Epithelial cell of proximal tubule (primary cell): ENCODE measurements at regions not wholly inside any gene's neighbourhood (a gene's known extent, or its start where the extent isn't known, plus 50 kb on each side); places are given as distances from the start of the nearest gene placed in this dataset.
"Not testable (repeated sequence)": the region's sequence is repeated elsewhere in the genome, so short reads cannot be mapped to it uniquely, and the experiment has no call there.

ENCODE experiments used
- DNase-seq: peaks from one replicate; pipeline ENCODE4 v3.0.0-alpha.2; 2011; ENCODE audit warnings: low read depth
- H3K4me3 ChIP-seq: 2 replicates; pipeline ENCODE4 v1.5.1; 2011; ENCODE audit warnings: low read depth, mild to moderate bottlenecking, low read length
- CTCF ChIP-seq: conservative IDR thresholded peaks from 2 replicates; pipeline ENCODE4 v1.5.1; 2012; ENCODE audit warnings: low read depth, mild to moderate bottlenecking, low read length

- no peak for TF ChIP-seq CTCF
- no peak for DNase-seq
- H3K4me3 ChIP-seq = no peak overlapping the region
These were observed 214.9 kb upstream of the SLITRK1 start for GRCh38 chr13:84097148-84097547.

GRCh38 chr13:84096216-84096615, 213.9 kb upstream of the SLITRK1 start:
- no peak for DNase-seq
- no peak overlapping the region for H3K4me3 ChIP-seq
- TF ChIP-seq CTCF = no peak

DNA sequence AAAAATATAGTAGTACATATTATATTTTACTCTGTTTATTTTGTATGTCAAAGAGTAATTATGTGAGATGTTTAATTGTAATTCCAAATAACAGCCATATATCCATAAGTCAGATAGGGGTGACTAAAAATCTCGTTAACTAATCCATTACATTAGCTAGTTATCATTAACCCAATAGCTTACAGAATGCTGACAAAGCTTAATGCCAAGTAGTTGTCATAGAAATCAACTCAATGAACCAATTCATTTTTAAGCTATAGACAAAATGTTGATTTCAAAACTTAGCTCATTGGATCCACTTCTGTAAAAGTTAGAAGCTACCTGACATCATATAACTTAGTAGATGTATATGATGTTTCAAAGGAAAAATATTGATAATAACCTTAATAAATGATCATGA, 206.7 kb upstream of the SLITRK1 start:
- no peak overlapping the region for H3K4me3 ChIP-seq
- TF ChIP-seq CTCF = no peak
- no peak for DNase-seq

GRCh38 chr13:84086847-84087162, 204.5 kb upstream of the SLITRK1 start:
- no peak overlapping the region for H3K4me3 ChIP-seq
- TF ChIP-seq CTCF = no peak
- no peak for DNase-seq

- H3K4me3 ChIP-seq, DNase-seq: not testable (repeated sequence)
These were observed 204.0 kb upstream of the SLITRK1 start for GRCh38 chr13:84086098-84086846.

DNA sequence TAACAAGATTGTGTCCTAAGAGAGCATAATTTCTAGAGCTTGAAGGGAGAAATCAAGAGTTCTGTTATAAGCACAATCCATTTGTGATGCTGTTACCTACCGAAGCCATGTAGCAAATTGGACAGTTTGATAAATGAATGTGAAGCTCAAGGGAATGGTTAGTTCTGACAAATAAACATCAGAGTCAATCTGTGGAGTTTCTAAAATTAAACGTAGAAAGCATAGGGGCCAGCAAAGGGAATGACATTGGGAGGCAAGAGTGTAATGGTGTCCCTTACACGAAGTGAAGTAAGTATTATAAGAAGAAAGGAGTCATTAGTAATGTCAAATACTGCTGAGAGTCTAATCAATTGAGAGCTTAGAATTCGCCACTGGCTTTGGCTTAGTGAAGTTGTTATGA, 200.2 kb upstream of the SLITRK1 start:
- no peak for DNase-seq
- TF ChIP-seq CTCF = no peak
- H3K4me3 ChIP-seq = no peak overlapping the region

- TF ChIP-seq CTCF = no peak
- H3K4me3 ChIP-seq = no peak overlapping the region
These were observed 198.7 kb upstream of the SLITRK1 start for GRCh38 chr13:84080748-84081530.

More at GRCh38 chr13:84080748-84081530, 198.7 kb upstream of the SLITRK1 start:
- no peak for DNase-seq
